GM12878 (cell line): ENCODE measurements at regions not wholly inside any gene's neighbourhood (a gene's known extent, or its start where the extent isn't known, plus 50 kb on each side); places are given as distances from the start of the nearest gene placed in this dataset.

Experiments used
- ATAC-seq: fragments of 200-7000 bp; cut with Tn5 transposase; 3 replicates; pipeline ENCODE4 v1.9.1; 2020; ENCODE audit warnings: mild to moderate bottlenecking, moderate library complexity
- BruUV-seq: library from RNA; stranded (reverse); fragments of 400-500 nt; replicated peaks from 2 replicates; lab custom pipeline; 2021; lab: Mats Ljungman, UMichigan
- CTCF ChIA-PET: fragments of 300-600 bp; sonication (Branson Sonifier 250); formaldehyde crosslinking; extraction: SDS; loops from one replicate; lab custom pipeline; 2021; ENCODE audit warnings: inconsistent platforms; lab: Yijun Ruan, JAX
- POLR2A ChIA-PET: fragments of 350-600 bp; formaldehyde crosslinking; extraction: SDS; loops from one replicate; lab custom pipeline; 2021; ENCODE audit warnings: inconsistent platforms; lab: Charles Lee
- RAD21 ChIA-PET: fragments of 300-600 bp; sonication (Branson Sonifier 250); formaldehyde crosslinking; loops from one replicate; lab custom pipeline; 2023; ENCODE audit warnings: antibody characterized with exemption; ENCODE audit not compliant: unreplicated experiment; lab: Charles Lee
- SMC1A ChIA-PET: fragments of 300-600 bp; sonication (Branson Sonifier 250); formaldehyde crosslinking; loops from one replicate; lab custom pipeline; 2023; ENCODE audit not compliant: unreplicated experiment, uncharacterized antibody; lab: Charles Lee
- DNase-seq: peaks from one replicate; pipeline ENCODE4 v3.0.0-alpha.2; 2011; ENCODE audit warnings: low read depth, low spot score
- FAIRE-seq: peaks from 3 replicates; lab custom pipeline; 2011; peaks lifted over from hg19 to GRCh38; lab: Jason Lieb, UNC
- H2AFZ ChIP-seq: 2 replicates; pipeline ENCODE4 v1.6.0; 2011; ENCODE audit warnings: low read depth, low read length, control low read depth; ENCODE audit not compliant: control insufficient read depth
- H3K27ac ChIP-seq: 2 replicates; pipeline ENCODE4 v1.5.1; 2011; ENCODE audit warnings: control low read depth; ENCODE audit not compliant: control insufficient read depth, insufficient read depth
- H3K27me3 ChIP-seq, 2 experiments: replicated peaks in 1 of 2; 2 replicates each; pipeline versions ENCODE4 v1.6.0 to v1.6.1; 2011; ENCODE audit warnings: low read length in 1 of 2; ENCODE audit not compliant: control insufficient read depth in 2 of 2, insufficient read depth in 2 of 2
- H3K36me3 ChIP-seq, 2 experiments: 2 replicates each; pipeline ENCODE4 v1.5.1; 2011; ENCODE audit warnings: low read length in 1 of 2; ENCODE audit not compliant: control insufficient read depth in 2 of 2, insufficient read depth in 2 of 2
- H3K4me1 ChIP-seq: 2 replicates; pipeline ENCODE4 v1.6.1; 2011; ENCODE audit warnings: mild to moderate bottlenecking, low read length, moderate library complexity, mixed read lengths; ENCODE audit not compliant: control insufficient read depth, insufficient read depth
- H3K4me2 ChIP-seq: 2 replicates; pipeline ENCODE4 v1.6.0; 2011; ENCODE audit warnings: control low read depth; ENCODE audit not compliant: control insufficient read depth, insufficient read depth
- H3K4me3 ChIP-seq: fragments of 200-600 bp; sonication (generic); 2 replicates; pipeline ENCODE4 v1.5.1; 2016
- H3K79me2 ChIP-seq: 2 replicates; pipeline ENCODE4 v1.6.0; 2011; ENCODE audit warnings: low read length; ENCODE audit not compliant: control insufficient read depth, insufficient read depth
- H3K9ac ChIP-seq: 2 replicates; pipeline ENCODE4 v1.8.0; 2011; ENCODE audit warnings: low read length, control low read depth, mixed read lengths; ENCODE audit not compliant: control insufficient read depth, insufficient read depth
- H3K9me3 ChIP-seq: replicated peaks from 3 replicates; pipeline ENCODE4 v1.5.1; 2011; ENCODE audit warnings: mild to moderate bottlenecking, low read length; ENCODE audit not compliant: control insufficient read depth, insufficient read depth
- H4K20me1 ChIP-seq: 2 replicates; pipeline ENCODE4 v1.6.0; 2011; ENCODE audit not compliant: control insufficient read depth, insufficient read depth
- CHD1 ChIP-seq: IDR thresholded peaks from 2 replicates; pipeline ENCODE4 v1.6.1; 2012; ENCODE audit warnings: low read depth, low read length, improper control_type of control experiment
- E2F4 ChIP-seq: IDR thresholded peaks from 2 replicates; pipeline ENCODE4 v1.6.1; 2012; ENCODE audit warnings: low read depth, low read length, improper control_type of control experiment
- E2F8 ChIP-seq: fragments of 450-650 bp; IDR thresholded peaks from 2 replicates; pipeline ENCODE4 v1.6.1; 2018; ENCODE audit warnings: mild to moderate bottlenecking, low read depth, moderate library complexity; ENCODE audit not compliant: partially characterized antibody
- ESRRA ChIP-seq: IDR thresholded peaks from 2 replicates; pipeline ENCODE4 v1.6.1; 2012; ENCODE audit warnings: mild to moderate bottlenecking, low read length, improper control_type of control experiment
- EZH2 ChIP-seq: IDR thresholded peaks from 2 replicates; pipeline ENCODE4 v1.6.1; 2012; ENCODE audit warnings: low read depth, mild to moderate bottlenecking, control low read depth, inconsistent platforms, low read length, borderline replicate concordance; ENCODE audit not compliant: control insufficient read depth
- FOS ChIP-seq: IDR thresholded peaks from 3 replicates; pipeline ENCODE4 v1.6.1; 2011; ENCODE audit warnings: borderline replicate concordance; ENCODE audit not compliant: insufficient read length; ENCODE audit errors: extremely low read depth
- HCFC1 ChIP-seq: fragments of 150-350 bp; IDR thresholded peaks from 2 replicates; pipeline ENCODE4 v1.6.1; 2014; ENCODE audit warnings: low read length
- HDAC6 ChIP-seq: fragments of 200-600 bp; sonication (generic); IDR thresholded peaks from one replicate; pipeline ENCODE4 v1.8.0; 2017; ENCODE audit warnings: antibody characterized with exemption; ENCODE audit not compliant: unreplicated experiment
- MTA3 ChIP-seq: IDR thresholded peaks from 2 replicates; pipeline ENCODE4 v1.6.1; 2012; ENCODE audit warnings: low read length, inconsistent platforms, borderline replicate concordance
- MYC ChIP-seq: IDR thresholded peaks from 2 replicates; pipeline ENCODE4 v1.6.1; 2011; ENCODE audit warnings: mild to moderate bottlenecking, low read length, moderate library complexity, inconsistent platforms; ENCODE audit not compliant: insufficient read depth, insufficient replicate concordance, insufficient read length, severe bottlenecking
- NFIC ChIP-seq: IDR thresholded peaks from 2 replicates; pipeline ENCODE4 v1.6.1; 2012; ENCODE audit warnings: low read depth, mild to moderate bottlenecking, inconsistent platforms, low read length, moderate library complexity
- SPI1 ChIP-seq: IDR thresholded peaks from 2 replicates; pipeline ENCODE4 v1.6.1; 2011; ENCODE audit warnings: low read depth, mild to moderate bottlenecking, low read length, moderate library complexity, borderline replicate concordance; ENCODE audit not compliant: insufficient read depth
- SREBF1 ChIP-seq: IDR thresholded peaks from 2 replicates; pipeline ENCODE4 v1.6.1; 2012; ENCODE audit warnings: mild to moderate bottlenecking, low read length
- TBL1XR1 ChIP-seq: IDR thresholded peaks from 2 replicates; pipeline ENCODE4 v1.6.1; 2012; ENCODE audit warnings: low read depth, low read length, improper control_type of control experiment
- TCF3 ChIP-seq: IDR thresholded peaks from 2 replicates; pipeline ENCODE4 v1.6.1; 2012; ENCODE audit warnings: low read depth, mild to moderate bottlenecking, low read length, borderline replicate concordance; ENCODE audit not compliant: insufficient read depth
- ZNF384 ChIP-seq: IDR thresholded peaks from 2 replicates; pipeline ENCODE4 v1.6.1; 2012; ENCODE audit warnings: low read depth, mild to moderate bottlenecking, low read length, improper control_type of control experiment, borderline replicate concordance
- whole genome bisulfite sequencing: methylation state at CpG from one replicate; pipeline ENCODE4 v1.1.6; 2016; ENCODE audit warnings: low lambda C conversion rate; ENCODE audit not compliant: insufficient replicate concordance, insufficient coverage; ENCODE audit errors: missing lambda C conversion rate; 5-methylcytosine and 5-hydroxymethylcytosine counted together
- in situ Hi-C: fragments of 300-500 bp; cut with MboI; formaldehyde crosslinking; loops from 9 replicates; pipeline ENCODE4 v1.14.3; 2018; ENCODE audit warnings: mixed read lengths
- intact Hi-C: fragments of 100-400 bp; cut with micrococcal nuclease; formaldehyde crosslinking; loops from one replicate; pipeline ENCODE4 v1.14.2; 2022; ENCODE audit not compliant: unreplicated experiment
- TF ChIP-seq, protein P1 (sequence below): fragments of 150-350 bp; IDR thresholded peaks from 2 replicates; pipeline ENCODE4 v1.6.1; 2016; ENCODE audit warnings: low read depth, low read length

DNA sequence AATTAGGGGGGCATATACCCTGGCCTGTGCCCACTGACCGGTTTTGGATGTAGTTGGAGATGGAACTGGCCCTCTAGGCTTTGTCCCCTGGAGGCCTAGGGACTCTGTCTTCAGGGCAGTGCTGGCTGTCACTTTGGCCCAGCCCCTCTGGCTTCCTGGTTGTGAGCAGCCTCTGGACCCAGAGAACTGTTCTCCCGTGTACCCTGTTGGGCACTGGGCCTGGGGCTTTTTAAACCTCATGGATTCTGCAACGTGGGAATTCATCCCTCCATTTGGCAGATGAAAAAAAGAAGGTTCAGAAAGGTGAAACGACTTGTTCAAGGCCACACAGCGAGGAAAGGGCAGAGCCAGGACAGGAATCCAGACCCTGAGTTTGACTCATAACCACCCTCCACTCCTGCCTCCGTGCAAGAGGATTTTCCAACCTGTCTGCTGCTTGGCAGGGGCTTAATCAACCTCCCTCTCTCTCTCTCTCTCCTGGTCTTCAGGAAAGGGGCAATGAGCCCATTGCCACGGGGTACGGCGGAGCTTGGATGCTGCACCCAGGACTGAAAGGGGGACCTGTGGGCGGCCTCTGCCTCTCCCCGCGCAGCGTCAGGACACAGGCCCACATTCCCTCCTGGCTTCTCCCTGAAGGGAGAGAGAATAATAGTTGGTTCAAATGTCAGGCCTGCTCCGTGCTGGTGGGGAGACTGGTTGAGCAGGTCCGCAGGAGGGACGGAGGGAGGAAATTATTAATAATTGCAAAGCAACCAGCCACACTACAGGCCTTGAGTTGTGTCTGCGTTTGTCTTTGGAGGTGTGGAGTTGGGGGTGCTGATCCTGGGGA lies 56.0 kb downstream of the CEBPB start:
- no TSS peak for BruUV-seq
- Histone ChIP-seq H3K9me3 (no peaks in the 10 kb centered on the region), H3K36me3 (no peaks in the 10 kb centered on the region), H3K9ac (no peak overlapping the region), H3K4me3 (no peak overlapping the region), H3K27me3 (no peaks in the 10 kb centered on the region; a peak in 2 of 4 replicates), H2AFZ (no peak overlapping the region), H3K4me2 (no peak overlapping the region), H4K20me1 (no peaks in the 10 kb centered on the region), H3K4me1 (no peaks in the 10 kb centered on the region), H3K27ac (no peak overlapping the region), H3K79me2 (no peaks in the 10 kb centered on the region)
- POLR2A ChIA-PET = no interaction called here
- CTCF ChIA-PET = no interaction called here
- no peak for FAIRE-seq
- intact Hi-C loops (no loop called here), in situ Hi-C loops (no loop called here)
- no peak for ATAC-seq
- SMC1A ChIA-PET = no interaction called here
- WGBS = 40% methylated on average over 17 of the region's 17 CpGs
- TF ChIP-seq MYC = no peak
- no peak for TF ChIP-seq CHD1
- TF ChIP-seq HDAC6 = no peak
- TF ChIP-seq SREBF1 = no peak
- TF ChIP-seq, protein P1, sequence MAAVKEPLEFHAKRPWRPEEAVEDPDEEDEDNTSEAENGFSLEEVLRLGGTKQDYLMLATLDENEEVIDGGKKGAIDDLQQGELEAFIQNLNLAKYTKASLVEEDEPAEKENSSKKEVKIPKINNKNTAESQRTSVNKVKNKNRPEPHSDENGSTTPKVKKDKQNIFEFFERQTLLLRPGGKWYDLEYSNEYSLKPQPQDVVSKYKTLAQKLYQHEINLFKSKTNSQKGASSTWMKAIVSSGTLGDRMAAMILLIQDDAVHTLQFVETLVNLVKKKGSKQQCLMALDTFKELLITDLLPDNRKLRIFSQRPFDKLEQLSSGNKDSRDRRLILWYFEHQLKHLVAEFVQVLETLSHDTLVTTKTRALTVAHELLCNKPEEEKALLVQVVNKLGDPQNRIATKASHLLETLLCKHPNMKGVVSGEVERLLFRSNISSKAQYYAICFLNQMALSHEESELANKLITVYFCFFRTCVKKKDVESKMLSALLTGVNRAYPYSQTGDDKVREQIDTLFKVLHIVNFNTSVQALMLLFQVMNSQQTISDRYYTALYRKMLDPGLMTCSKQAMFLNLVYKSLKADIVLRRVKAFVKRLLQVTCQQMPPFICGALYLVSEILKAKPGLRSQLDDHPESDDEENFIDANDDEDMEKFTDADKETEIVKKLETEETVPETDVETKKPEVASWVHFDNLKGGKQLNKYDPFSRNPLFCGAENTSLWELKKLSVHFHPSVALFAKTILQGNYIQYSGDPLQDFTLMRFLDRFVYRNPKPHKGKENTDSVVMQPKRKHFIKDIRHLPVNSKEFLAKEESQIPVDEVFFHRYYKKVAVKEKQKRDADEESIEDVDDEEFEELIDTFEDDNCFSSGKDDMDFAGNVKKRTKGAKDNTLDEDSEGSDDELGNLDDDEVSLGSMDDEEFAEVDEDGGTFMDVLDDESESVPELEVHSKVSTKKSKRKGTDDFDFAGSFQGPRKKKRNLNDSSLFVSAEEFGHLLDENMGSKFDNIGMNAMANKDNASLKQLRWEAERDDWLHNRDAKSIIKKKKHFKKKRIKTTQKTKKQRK = no peak
- TF ChIP-seq MTA3 = no peak
- TF ChIP-seq NFIC = no peak
- TF ChIP-seq E2F8 = no peak
- no peak for TF ChIP-seq TBL1XR1
- TF ChIP-seq FOS = no peak
- TF ChIP-seq EZH2 = no peak
- no peak for TF ChIP-seq ESRRA
- no peak for TF ChIP-seq E2F4
- no peak for TF ChIP-seq ZNF384
- TF ChIP-seq SPI1 = no peak
- no peak for TF ChIP-seq TCF3
- TF ChIP-seq HCFC1 = no peak
- no peak for DNase-seq
- RAD21 ChIA-PET = no interaction called here
